Astrocyte (in vitro differentiated cells and primary cell): ENCODE measurements at regions not wholly inside any gene's neighbourhood (a gene's known extent, or its start where the extent isn't known, plus 50 kb on each side); places are given as distances from the start of the nearest gene placed in this dataset.

Source experiments
- DNase-seq: peaks from one replicate; pipeline ENCODE4 v3.0.0-alpha.2; 2010; ENCODE audit warnings: low read depth
- FAIRE-seq: peaks from 2 replicates; lab custom pipeline; 2011; peaks lifted over from hg19 to GRCh38; lab: Jason Lieb, UNC
- H2AFZ ChIP-seq: 2 replicates; pipeline ENCODE4 v1.6.0; 2012; ENCODE audit warnings: low read depth, low read length, inconsistent platforms
- H3K27ac ChIP-seq: 2 replicates; pipeline ENCODE4 v1.5.1; 2011; ENCODE audit warnings: low read depth, low read length, inconsistent platforms
- H3K27me3 ChIP-seq: 2 replicates; pipeline ENCODE4 v1.6.0; 2011; ENCODE audit warnings: low read length, inconsistent platforms; ENCODE audit not compliant: insufficient read depth
- H3K36me3 ChIP-seq: 2 replicates; pipeline ENCODE4 v1.5.1; 2011; ENCODE audit warnings: low read length, inconsistent platforms; ENCODE audit not compliant: insufficient read depth
- H3K4me1 ChIP-seq: 2 replicates; pipeline ENCODE4 v1.5.1; 2011; ENCODE audit warnings: low read length, inconsistent platforms; ENCODE audit not compliant: insufficient read depth
- H3K4me2 ChIP-seq: 2 replicates; pipeline ENCODE4 v1.6.0; 2012; ENCODE audit warnings: low read length, inconsistent platforms
- H3K4me3 ChIP-seq: 2 replicates; pipeline ENCODE4 v1.5.1; 2011; ENCODE audit warnings: low read depth, mild to moderate bottlenecking, low read length, inconsistent platforms; ENCODE audit not compliant: insufficient read depth
- H3K79me2 ChIP-seq: 2 replicates; pipeline ENCODE4 v1.6.0; 2012; ENCODE audit warnings: mild to moderate bottlenecking, low read length, inconsistent platforms; ENCODE audit not compliant: insufficient read depth
- H3K9ac ChIP-seq: 2 replicates; pipeline ENCODE4 v1.6.0; 2012; ENCODE audit warnings: mild to moderate bottlenecking, low read length, inconsistent platforms
- H3K9me3 ChIP-seq: 2 replicates; pipeline ENCODE4 v1.5.1; 2012; ENCODE audit warnings: low read depth, mild to moderate bottlenecking, low read length, inconsistent platforms; ENCODE audit not compliant: insufficient read depth
- H4K20me1 ChIP-seq: 2 replicates; pipeline ENCODE4 v1.6.0; 2012; ENCODE audit warnings: low read length, inconsistent platforms; ENCODE audit not compliant: insufficient read depth
- H3K27ac Mint-ChIP-seq: one replicate; pipeline ENCODE4 v1.8.0; 2021; ENCODE audit warnings: mild to moderate bottlenecking, mixed read lengths; ENCODE audit not compliant: unreplicated experiment
- H3K27me3 Mint-ChIP-seq: one replicate; pipeline ENCODE4 v1.8.0; 2021; ENCODE audit warnings: low read depth, mixed read lengths; ENCODE audit not compliant: unreplicated experiment
- H3K36me3 Mint-ChIP-seq: one replicate; pipeline ENCODE4 v1.8.0; 2021; ENCODE audit warnings: low read depth, mixed read lengths; ENCODE audit not compliant: unreplicated experiment
- H3K4me1 Mint-ChIP-seq: one replicate; pipeline ENCODE4 v1.8.0; 2021; ENCODE audit warnings: low read depth, mixed read lengths; ENCODE audit not compliant: unreplicated experiment
- H3K4me3 Mint-ChIP-seq: one replicate; pipeline ENCODE4 v1.8.0; 2021; ENCODE audit warnings: mild to moderate bottlenecking, moderate library complexity, mixed read lengths; ENCODE audit not compliant: unreplicated experiment
- H3K9me3 Mint-ChIP-seq: one replicate; pipeline ENCODE4 v1.8.0; 2021; ENCODE audit warnings: mild to moderate bottlenecking, mixed read lengths; ENCODE audit not compliant: unreplicated experiment
- CTCF ChIP-seq: IDR thresholded peaks from 2 replicates; pipeline ENCODE4 v1.5.1; 2011; ENCODE audit warnings: low read depth, mild to moderate bottlenecking, inconsistent platforms, low read length, moderate library complexity; ENCODE audit not compliant: insufficient read depth
- EZH2 ChIP-seq: IDR thresholded peaks from 2 replicates; pipeline ENCODE4 v1.6.1; 2012; ENCODE audit warnings: mild to moderate bottlenecking, low read length, inconsistent platforms; ENCODE audit not compliant: insufficient read depth

GRCh38 chr4:111045992-111046391 is 423.1 kb upstream of the PITX2 start:
- H2AFZ ChIP-seq = no peak overlapping the region
- H3K4me3 Mint-ChIP-seq = no peak overlapping the region
- H3K4me3 ChIP-seq = no peak overlapping the region
- no peaks in the 10 kb centered on the region for H3K36me3 Mint-ChIP-seq
- H3K4me1 Mint-ChIP-seq = peaks cover 12% of the 10 kb centered on the region
- no peak overlapping the region for H3K4me2 ChIP-seq
- FAIRE-seq (no peak), DNase-seq (no peak)
- H3K9ac ChIP-seq = no peak overlapping the region
- H3K36me3 ChIP-seq = no peaks in the 10 kb centered on the region
- no peaks in the 10 kb centered on the region for H3K79me2 ChIP-seq
- H3K9me3 Mint-ChIP-seq = no peaks in the 10 kb centered on the region
- H3K27ac ChIP-seq = no peak overlapping the region
- H3K27me3 ChIP-seq = no peaks in the 10 kb centered on the region
- TF ChIP-seq EZH2 = no peak
- TF ChIP-seq CTCF = no peak
- H3K4me1 ChIP-seq = no peaks in the 10 kb centered on the region
- no peaks in the 10 kb centered on the region for H3K27me3 Mint-ChIP-seq
- H3K9me3 ChIP-seq = no peaks in the 10 kb centered on the region
- no peaks in the 10 kb centered on the region for H4K20me1 ChIP-seq
- H3K27ac Mint-ChIP-seq = no peak overlapping the region

GRCh38 chr4:111046811-111047210 is 423.9 kb upstream of the PITX2 start:
- H3K79me2 ChIP-seq = no peaks in the 10 kb centered on the region
- H3K27me3 Mint-ChIP-seq = no peaks in the 10 kb centered on the region
- no peak for TF ChIP-seq CTCF
- no peak for TF ChIP-seq EZH2
- H3K27me3 ChIP-seq = no peaks in the 10 kb centered on the region
- H3K27ac Mint-ChIP-seq = no peak overlapping the region
- H3K9me3 Mint-ChIP-seq = peaks cover 3% of the 10 kb centered on the region
- H2AFZ ChIP-seq = no peak overlapping the region
- no peak overlapping the region for H3K27ac ChIP-seq
- no peak overlapping the region for H3K4me2 ChIP-seq
- no peaks in the 10 kb centered on the region for H3K36me3 ChIP-seq
- H3K4me1 Mint-ChIP-seq = peaks cover 7% of the 10 kb centered on the region
- H3K9ac ChIP-seq = no peak overlapping the region
- FAIRE-seq = no peak
- no peaks in the 10 kb centered on the region for H3K9me3 ChIP-seq
- no peak overlapping the region for H3K4me3 ChIP-seq
- H3K4me1 ChIP-seq = no peaks in the 10 kb centered on the region
- no peak for DNase-seq
- no peak overlapping the region for H3K4me3 Mint-ChIP-seq
- H3K36me3 Mint-ChIP-seq = peaks cover 2% of the 10 kb centered on the region
- no peaks in the 10 kb centered on the region for H4K20me1 ChIP-seq

GRCh38 chr4:111048316-111048715 is 425.4 kb upstream of the PITX2 start:
- H3K27me3 ChIP-seq = no peaks in the 10 kb centered on the region
- no peak overlapping the region for H3K27ac ChIP-seq
- no peaks in the 10 kb centered on the region for H3K9me3 ChIP-seq
- no peak overlapping the region for H3K9ac ChIP-seq
- Mint-ChIP-seq H3K9me3 (peaks cover 9% of the 10 kb centered on the region), H3K27me3 (no peaks in the 10 kb centered on the region), H3K4me3 (no peak overlapping the region), H3K36me3 (peaks cover 4% of the 10 kb centered on the region), H3K27ac (no peak overlapping the region), H3K4me1 (no peaks in the 10 kb centered on the region)
- TF ChIP-seq EZH2 = no peak
- no peak for TF ChIP-seq CTCF
- H3K36me3 ChIP-seq = no peaks in the 10 kb centered on the region
- H3K4me1 ChIP-seq = no peaks in the 10 kb centered on the region
- H3K4me3 ChIP-seq = no peak overlapping the region
- H4K20me1 ChIP-seq = no peaks in the 10 kb centered on the region
- DNase-seq = no peak
- H3K4me2 ChIP-seq = no peak overlapping the region
- no peaks in the 10 kb centered on the region for H3K79me2 ChIP-seq
- FAIRE-seq = no peak
- H2AFZ ChIP-seq = no peak overlapping the region
